GM13977 (cell line): ENCODE measurements at regions not wholly inside any gene's neighbourhood (a gene's known extent, or its start where the extent isn't known, plus 50 kb on each side); places are given as distances from the start of the nearest gene placed in this dataset.
"Not testable (repeated sequence)": the region's sequence is repeated elsewhere in the genome, so short reads cannot be mapped to it uniquely, and the experiment has no call there.

Experiments
- DNase-seq: peaks from one replicate; pipeline ENCODE4 v3.0.0; 2012; ENCODE audit warnings: low spot score
- in situ Hi-C: fragments of 300-500 bp; cut with MboI; formaldehyde crosslinking; loops from one replicate; pipeline ENCODE4 v1.12.0; 2022; ENCODE audit warnings: low sequenced_read_pairs, low pct_unique_long_range_greater_than_20kb, mixed read lengths, inconsistent platforms; ENCODE audit not compliant: unreplicated experiment
- TF ChIP-seq, protein P1 (sequence below): IDR thresholded peaks from 2 replicates; pipeline ENCODE4 v1.5.1; 2012; ENCODE audit warnings: mild to moderate bottlenecking, control low read depth; ENCODE audit not compliant: insufficient read depth; ENCODE audit errors: extremely low read depth, missing control alignments

DNA sequence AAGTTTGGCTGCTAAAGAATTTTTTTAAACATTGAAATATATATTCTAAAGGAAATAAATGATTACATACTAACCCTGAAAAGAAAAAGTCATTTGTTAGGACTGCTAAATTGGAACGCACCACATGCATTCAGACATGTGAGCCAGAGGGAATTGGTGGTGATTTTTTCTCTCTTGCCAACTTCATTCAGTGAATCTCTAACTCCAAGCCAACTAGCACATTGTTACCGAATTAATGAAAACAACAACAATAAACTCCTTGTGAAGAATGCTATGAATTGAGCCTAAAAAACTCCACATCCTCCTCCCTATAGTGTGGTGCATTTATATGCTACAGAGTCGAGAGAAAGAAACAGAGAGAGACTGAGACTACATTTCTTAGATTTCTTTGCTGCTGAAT lies 135.5 kb upstream of the CACNA2D1 start:
- in situ Hi-C loops = loop anchor here (25.0 kb wide), 1 partner anchor 342 kb away; no protein-coding TSS in a partner anchor
- TF ChIP-seq, protein P1, sequence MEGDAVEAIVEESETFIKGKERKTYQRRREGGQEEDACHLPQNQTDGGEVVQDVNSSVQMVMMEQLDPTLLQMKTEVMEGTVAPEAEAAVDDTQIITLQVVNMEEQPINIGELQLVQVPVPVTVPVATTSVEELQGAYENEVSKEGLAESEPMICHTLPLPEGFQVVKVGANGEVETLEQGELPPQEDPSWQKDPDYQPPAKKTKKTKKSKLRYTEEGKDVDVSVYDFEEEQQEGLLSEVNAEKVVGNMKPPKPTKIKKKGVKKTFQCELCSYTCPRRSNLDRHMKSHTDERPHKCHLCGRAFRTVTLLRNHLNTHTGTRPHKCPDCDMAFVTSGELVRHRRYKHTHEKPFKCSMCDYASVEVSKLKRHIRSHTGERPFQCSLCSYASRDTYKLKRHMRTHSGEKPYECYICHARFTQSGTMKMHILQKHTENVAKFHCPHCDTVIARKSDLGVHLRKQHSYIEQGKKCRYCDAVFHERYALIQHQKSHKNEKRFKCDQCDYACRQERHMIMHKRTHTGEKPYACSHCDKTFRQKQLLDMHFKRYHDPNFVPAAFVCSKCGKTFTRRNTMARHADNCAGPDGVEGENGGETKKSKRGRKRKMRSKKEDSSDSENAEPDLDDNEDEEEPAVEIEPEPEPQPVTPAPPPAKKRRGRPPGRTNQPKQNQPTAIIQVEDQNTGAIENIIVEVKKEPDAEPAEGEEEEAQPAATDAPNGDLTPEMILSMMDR = no peak
- DNase-seq = no peak

DNA sequence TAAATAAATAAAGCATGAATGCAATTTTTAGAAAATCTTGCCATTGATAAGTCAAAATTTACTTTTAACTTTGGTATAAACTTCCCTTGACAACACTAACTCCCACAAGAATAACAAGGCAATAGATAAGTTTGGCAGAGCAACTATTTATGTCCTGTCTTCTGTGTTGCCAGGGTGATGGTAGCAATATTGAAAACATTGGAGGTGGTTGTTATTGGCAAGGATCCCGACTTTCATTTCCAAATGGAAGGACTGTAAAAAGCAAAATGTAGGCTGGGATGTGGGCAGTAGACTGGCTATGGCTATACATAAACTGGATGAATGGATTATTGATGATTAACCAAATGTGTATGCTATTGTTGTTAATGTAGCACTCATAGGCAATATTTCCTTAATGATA lies 134.9 kb upstream of the CACNA2D1 start:
- no peak for DNase-seq
- in situ Hi-C loops = loop anchor here (25.0 kb wide), 1 partner anchor 341 kb away; no protein-coding TSS in a partner anchor
- TF ChIP-seq, protein P1 = no peak

DNA sequence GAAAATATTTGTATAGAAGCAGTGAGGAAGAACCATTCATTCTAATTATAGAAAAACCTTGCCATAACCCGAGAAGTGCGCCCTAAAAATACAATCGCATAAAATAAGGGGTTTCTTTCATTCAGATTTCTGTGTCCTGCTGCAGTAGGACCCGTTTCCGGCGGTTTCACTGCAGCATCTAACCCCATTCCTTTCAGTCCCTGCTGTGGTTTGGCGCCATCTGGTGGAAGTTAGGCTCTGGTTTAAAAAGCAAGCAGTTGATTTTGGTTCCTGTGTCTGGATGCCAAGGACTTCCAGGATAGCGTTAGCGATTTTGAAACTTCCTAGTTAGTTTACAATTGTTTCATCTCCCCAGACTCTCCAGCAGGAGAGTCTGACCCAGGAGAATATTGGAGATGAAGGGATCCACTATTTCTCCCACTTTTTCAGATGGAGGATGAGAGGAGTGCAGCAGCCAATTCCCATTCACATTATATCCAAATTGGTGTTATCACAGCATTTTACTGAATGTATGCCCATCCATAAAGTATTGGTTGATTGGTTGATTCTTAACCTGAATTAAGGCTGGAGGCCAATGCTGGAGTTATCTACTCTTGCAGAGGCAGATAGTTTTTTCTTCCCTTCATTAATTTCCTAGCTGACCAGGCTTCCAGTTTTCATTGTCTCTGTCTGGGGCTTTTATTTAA lies 128.8 kb upstream of the CACNA2D1 start:
- TF ChIP-seq, protein P1 = peak; percentile 89
- in situ Hi-C loops = loop anchor here (25.0 kb wide), 1 partner anchor 510 kb away; no protein-coding TSS in a partner anchor

DNA sequence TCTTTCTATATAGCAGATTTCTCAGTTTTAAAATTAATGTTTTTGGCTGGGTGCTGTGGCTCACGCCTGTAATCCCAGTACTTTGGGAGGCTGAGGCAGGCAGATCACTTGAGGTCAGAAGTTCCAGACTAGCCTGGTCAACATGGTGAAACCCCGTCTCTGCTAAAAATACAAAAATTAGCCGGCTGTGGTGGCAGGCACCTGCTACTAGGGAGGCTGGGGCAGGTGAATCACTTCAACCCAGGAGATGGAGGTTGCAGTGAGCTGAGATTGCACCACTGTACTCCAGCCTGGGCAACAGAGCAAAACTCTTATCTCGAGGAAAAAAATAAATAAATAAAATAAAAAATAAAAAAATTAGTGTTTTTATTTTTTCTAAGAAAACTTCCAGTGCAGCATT lies 127.5 kb upstream of the CACNA2D1 start:
- DNase-seq = not testable (repeated sequence)
- in situ Hi-C loops = loop anchor here (25.0 kb wide), 1 partner anchor 509 kb away; no protein-coding TSS in a partner anchor

More for the DNA sequence above, 128.8 kb upstream of the CACNA2D1 start:
- DNase-seq = peak; percentile 74

DNA sequence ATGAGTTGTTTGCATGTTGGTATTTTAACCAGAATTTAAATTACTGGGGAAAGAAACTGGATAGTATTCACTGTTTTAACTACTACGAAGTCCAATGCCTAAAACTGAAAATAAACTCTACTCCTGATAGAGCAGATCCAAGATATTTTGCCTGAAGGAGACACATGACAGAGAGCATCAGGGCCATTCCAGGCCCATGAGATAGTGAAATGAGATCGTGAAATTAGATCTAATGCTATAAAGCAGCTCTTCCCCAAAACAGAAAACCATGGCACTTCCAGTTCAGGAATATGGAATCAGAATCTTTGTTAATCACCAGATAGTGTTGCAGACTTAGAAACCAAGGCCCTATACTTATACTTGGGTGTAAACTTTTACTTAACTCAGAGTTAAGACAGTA lies 124.3 kb upstream of the CACNA2D1 start:
- TF ChIP-seq, protein P1 = no peak
- no peak for DNase-seq
- in situ Hi-C loops = loop anchor here (25.0 kb wide), 1 partner anchor 506 kb away; no protein-coding TSS in a partner anchor

DNA sequence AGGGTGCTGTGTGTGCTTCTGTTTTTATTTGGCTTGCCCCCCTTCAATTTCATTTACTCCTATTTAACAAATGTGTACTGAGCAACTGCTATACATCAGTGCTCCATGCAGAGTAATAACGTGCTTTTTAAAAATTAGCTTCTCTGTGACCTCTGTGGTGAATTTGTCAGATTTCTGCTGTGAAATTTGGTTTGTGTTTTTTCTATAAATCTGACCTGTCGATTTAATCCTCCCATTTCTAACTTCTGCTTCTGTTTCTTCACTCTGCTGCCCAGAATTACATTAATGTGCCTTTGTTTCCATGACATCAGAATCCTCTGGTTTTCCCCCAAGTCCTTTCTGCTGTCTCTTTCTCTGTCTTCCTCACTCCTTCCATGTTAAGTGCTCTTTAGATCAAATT lies 123.8 kb upstream of the CACNA2D1 start:
- in situ Hi-C loops = loop anchor here (25.0 kb wide), 1 partner anchor 505 kb away; no protein-coding TSS in a partner anchor
- TF ChIP-seq, protein P1 = no peak
- DNase-seq = peak; percentile 31

DNA sequence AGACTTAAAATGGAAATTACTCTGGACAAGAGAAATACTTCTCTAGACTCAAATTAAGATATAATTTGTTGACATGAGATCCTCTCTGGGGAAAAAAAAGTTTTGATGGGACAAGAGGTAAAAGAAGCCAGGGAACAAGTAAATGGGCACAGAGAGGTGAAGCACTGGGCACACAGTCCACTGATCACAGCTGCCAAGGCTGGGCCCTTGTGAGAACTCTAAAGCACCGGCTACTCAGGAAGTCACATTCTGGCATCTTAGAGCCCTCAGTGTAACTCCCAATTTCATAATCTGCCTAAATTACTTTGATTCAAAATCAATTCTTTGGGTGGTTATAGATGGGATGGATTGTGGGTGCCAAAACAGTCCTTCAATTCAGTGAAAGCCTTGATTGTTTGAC lies 123.2 kb upstream of the CACNA2D1 start:
- TF ChIP-seq, protein P1 = no peak
- in situ Hi-C loops = loop anchor here (25.0 kb wide), 1 partner anchor 504 kb away; no protein-coding TSS in a partner anchor
- no peak for DNase-seq
